ENCODE measurements at regions not wholly inside any gene's neighbourhood (a gene's known extent, or its start where the extent isn't known, plus 50 kb on each side); places are given as distances from the start of the nearest gene placed in this dataset.
A peak's percentile ranks its signal among the peaks of the same experiment; 100 is the strongest.

DNA sequence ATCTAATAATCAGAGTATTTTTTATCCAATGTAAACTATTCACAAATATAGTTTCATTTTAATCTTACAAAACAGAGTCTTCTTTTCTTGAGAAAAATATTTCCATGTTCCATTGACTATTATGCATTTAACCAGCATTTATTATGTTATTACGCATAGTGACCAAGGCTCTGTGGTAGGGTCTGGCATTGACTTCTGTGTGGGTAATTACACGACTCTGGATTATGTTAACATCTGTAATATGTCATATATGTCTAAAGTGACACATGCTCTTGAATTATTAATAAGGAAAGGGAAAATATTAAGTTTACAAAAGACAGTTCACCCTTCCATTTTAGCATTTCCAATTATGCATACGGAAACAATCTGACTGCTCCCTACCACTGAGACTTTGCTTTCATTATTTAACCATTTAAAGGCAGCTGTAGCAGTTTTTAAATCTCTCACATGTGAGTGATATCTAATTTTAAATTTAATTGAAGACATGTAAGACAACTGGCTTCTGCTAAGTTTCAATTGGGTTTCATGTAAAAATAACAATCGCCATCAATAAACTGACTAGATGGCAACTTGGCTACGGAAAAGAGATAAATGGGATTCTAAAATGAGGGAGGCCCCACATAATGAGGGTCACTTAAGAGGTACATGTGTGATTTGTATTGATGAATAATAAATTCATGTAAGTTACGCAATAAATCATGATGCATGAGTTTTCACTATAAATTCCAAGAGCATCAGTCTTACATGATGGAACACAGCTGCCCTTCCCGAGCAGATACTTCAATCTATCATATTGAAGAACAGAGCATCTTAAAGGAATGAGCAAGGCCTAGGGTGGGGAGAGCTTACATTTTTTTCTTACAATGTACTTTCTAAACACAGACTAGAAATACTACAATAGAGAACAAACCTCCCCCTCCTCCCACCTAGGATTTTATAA, 1056.8 kb downstream of the MAT2B start:
- Histone ChIP-seq H3K4me3 (ENCODE audit: insufficient read depth, low read depth, low read length) (no peak overlapping the region), H3K36me3 (replicated peaks; ENCODE audit: control insufficient read depth, insufficient read depth, low read length) (no peaks in the 10 kb centered on the region), H3K27me3 (ENCODE audit: control insufficient read depth, insufficient read depth, low read length) (no peaks in the 10 kb centered on the region)
- DNase-seq, result no peak

DNA sequence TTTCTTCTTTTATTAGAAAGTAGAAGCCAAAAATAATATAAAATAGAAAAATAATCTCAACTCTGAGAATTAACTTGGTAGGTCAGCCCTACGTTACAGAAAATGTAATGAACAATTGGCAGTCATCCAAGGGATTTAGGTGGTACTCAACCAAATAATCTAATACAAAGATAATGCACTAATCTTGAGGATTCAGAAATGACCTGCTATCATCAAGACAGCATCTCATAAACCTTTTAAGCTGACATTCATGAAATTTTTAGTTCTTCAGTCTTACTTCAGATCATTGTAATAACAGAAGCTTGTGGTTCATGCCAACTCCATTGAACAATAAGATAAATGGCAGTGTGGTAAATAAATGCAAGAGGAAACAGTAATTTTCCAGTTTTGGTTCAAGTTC, 1058.0 kb downstream of the MAT2B start:
- no peaks in the 10 kb centered on the region for H3K27me3 ChIP-seq (ENCODE audit: control insufficient read depth, insufficient read depth, low read length)
- DNase-seq, result no peak
- no peak overlapping the region for H3K4me3 ChIP-seq (ENCODE audit: insufficient read depth, low read depth, low read length)
- H3K36me3 ChIP-seq (replicated peaks; ENCODE audit: control insufficient read depth, insufficient read depth, low read length), result no peaks in the 10 kb centered on the region

DNA sequence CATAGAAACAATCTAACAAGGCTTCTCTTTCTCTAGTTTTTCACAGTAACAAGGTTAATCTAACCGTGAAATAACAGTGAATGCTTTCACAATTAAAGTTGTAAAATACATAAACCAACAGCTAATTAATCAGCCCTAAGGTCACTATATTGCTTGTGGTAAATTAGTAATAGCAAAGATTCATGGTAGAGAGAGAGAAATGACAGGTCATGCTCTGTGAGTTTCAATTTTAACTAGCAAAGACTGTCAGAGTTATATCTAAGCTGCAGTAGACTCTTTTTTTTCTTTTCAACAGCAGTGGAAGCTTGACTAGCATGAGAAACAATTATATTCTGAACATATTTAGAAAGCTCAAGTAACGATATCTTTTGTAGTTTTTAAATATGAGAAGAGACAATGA, 1068.0 kb downstream of the MAT2B start:
- Histone ChIP-seq H3K27me3 (ENCODE audit: control insufficient read depth, insufficient read depth, low read length) (no peaks in the 10 kb centered on the region), H3K4me3 (ENCODE audit: insufficient read depth, low read depth, low read length) (no peak overlapping the region), H3K36me3 (replicated peaks; ENCODE audit: control insufficient read depth, insufficient read depth, low read length) (no peaks in the 10 kb centered on the region)
- no peak for DNase-seq

DNA sequence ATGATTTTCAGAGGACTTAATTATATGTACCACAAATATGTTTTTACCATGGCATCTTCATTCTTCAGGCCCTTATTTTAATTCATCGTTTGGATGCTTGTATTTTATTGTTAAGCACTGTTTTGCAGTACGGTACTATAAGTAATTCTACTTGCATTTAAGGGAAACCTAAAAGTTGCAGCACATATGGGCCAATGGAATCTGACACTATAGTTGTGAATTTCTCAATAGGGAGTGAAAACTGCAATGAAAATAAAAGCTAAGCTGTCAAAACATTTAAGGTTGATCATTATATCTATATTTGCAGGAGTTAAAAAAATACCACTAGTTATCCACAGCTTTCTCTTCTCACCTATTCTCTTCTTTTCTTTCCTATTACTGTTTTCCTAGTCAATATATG, 1071.8 kb downstream of the MAT2B start:
- Histone ChIP-seq H3K27me3 (ENCODE audit: control insufficient read depth, insufficient read depth, low read length) (no peaks in the 10 kb centered on the region), H3K36me3 (replicated peaks; ENCODE audit: control insufficient read depth, insufficient read depth, low read length) (no peaks in the 10 kb centered on the region), H3K4me3 (ENCODE audit: insufficient read depth, low read depth, low read length) (no peak overlapping the region)
- no peak for DNase-seq

DNA sequence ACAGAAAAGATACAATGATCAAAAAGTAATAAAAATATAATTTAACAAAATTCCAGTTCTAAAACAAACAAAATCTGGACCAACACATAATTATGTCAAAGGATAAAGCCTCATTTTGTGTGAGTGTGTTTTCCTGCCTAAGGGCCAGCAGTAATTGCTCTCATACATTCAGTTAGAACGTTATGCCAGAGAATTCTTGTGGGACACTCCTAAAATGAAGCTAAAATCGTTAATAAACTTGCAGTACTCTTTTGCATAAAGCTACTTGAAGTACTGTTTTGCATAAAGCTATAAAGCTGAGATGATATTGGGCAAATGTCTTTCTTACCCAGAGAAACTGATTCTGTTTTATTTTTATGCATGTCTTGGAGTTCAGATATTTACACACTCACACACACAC, 1072.3 kb downstream of the MAT2B start:
- no peak for DNase-seq
- no peak overlapping the region for H3K4me3 ChIP-seq (ENCODE audit: insufficient read depth, low read depth, low read length)
- no peaks in the 10 kb centered on the region for H3K27me3 ChIP-seq (ENCODE audit: control insufficient read depth, insufficient read depth, low read length)
- H3K36me3 ChIP-seq (replicated peaks; ENCODE audit: control insufficient read depth, insufficient read depth, low read length), result no peaks in the 10 kb centered on the region

DNA sequence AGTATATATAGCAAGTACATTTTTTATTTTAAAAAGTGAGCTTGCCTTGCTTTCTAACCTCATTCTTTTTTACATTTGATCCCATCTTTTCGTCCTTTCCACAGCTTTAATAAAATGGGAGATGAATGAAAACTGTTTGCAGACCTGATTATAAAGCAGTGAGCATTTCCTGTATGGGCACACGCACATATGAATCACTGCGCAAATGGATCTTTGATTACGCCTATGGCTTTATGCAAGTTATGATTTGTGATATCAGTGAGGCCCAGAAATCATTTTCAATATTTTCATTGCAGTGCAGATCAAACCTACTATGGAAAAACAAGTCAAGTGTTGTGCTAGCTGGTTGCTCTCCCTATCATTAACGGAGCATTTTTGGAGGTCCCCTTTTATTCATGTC, 1073.0 kb downstream of the MAT2B start:
- no peaks in the 10 kb centered on the region for H3K36me3 ChIP-seq (replicated peaks; ENCODE audit: control insufficient read depth, insufficient read depth, low read length)
- H3K27me3 ChIP-seq (ENCODE audit: control insufficient read depth, insufficient read depth, low read length), result no peaks in the 10 kb centered on the region
- no peak overlapping the region for H3K4me3 ChIP-seq (ENCODE audit: insufficient read depth, low read depth, low read length)
- DNase-seq, result no peak

DNA sequence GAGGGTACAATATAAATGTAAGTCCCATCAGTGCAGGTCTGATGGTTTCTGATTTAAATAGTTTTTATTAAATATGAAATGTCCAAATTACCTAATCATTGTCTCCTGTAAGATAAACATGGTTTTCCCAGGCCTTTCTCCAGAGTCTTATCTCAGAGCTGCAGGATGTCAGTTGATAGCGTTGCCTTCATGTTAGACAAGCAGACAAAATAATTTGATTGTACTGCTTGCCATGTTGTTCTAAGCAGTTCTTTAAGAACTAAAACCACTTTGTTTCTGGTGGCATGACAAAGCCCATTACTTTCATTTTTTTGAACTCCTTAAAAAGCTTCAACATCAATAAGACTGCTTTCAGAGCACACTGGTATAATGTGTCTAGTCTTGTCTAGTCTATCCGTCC, 1073.5 kb downstream of the MAT2B start:
- DNase-seq, result no peak
- Histone ChIP-seq H3K27me3 (ENCODE audit: control insufficient read depth, insufficient read depth, low read length) (no peaks in the 10 kb centered on the region), H3K4me3 (ENCODE audit: insufficient read depth, low read depth, low read length) (no peak overlapping the region), H3K36me3 (replicated peaks; ENCODE audit: control insufficient read depth, insufficient read depth, low read length) (no peaks in the 10 kb centered on the region)

DNA sequence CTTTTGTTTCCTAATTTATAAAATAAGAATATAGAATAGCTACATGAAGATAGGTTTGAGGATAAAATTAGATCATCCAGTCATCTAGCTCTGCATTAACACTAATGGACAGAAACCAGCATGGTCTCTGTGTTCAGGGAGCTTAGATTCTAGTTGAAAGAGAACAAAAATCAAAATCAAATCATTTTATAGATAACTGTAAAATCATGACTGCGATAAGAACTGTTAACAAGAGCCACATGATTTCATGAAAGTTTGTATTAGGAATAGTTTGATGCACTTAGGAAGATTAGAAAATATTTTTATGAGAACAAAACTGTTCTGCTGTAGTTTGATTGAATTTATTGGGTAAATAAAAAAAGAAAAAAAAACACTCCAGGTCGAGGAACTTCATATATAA, 1074.7 kb downstream of the MAT2B start:
- DNase-seq, result no peak
- Histone ChIP-seq H3K36me3 (replicated peaks; ENCODE audit: control insufficient read depth, insufficient read depth, low read length) (no peaks in the 10 kb centered on the region), H3K4me3 (ENCODE audit: insufficient read depth, low read depth, low read length) (no peak overlapping the region), H3K27me3 (ENCODE audit: control insufficient read depth, insufficient read depth, low read length) (no peaks in the 10 kb centered on the region)

DNA sequence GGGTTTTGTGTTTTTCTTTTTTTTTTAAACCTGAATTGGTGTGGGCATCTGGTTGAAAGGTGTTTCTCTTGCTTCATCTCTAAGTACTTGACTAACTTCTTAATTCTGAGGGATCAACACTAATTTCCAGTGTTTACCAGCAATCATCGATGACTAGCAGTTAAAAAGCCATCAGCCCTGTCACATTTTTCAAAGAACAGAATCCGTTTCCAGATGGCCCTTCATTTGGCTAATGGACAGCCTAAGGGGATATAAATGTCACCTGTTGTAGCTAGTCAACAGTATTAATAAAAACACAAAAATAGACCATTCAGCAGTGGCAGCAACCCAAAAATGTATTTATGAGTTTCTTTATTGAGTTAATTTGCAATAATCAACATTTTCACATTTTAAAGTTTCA, 1076.5 kb downstream of the MAT2B start:
- Histone ChIP-seq H3K27me3 (ENCODE audit: control insufficient read depth, insufficient read depth, low read length) (no peaks in the 10 kb centered on the region), H3K36me3 (replicated peaks; ENCODE audit: control insufficient read depth, insufficient read depth, low read length) (no peaks in the 10 kb centered on the region)

DNA sequence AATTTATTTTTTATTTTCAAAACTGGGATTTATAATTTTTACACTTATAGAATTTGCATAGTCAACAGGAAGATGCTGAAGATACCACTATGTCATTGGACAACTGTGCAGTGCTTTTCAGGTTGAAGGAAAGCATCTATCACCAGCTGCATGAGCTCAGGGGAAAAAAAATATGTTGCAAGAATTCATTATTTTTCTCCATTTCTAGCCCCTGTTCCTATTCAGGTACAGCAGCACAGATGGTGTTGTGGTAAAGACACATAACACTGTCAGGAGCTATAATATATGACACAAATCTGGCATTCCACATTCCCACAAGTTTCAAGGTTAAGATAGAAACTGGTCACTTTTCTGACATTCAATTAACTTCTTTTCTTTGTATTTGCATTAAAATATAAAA, 1088.6 kb downstream of the MAT2B start:
- Histone ChIP-seq H3K4me3 (ENCODE audit: insufficient read depth, low read depth, low read length) (no peak overlapping the region), H3K36me3 (replicated peaks; ENCODE audit: control insufficient read depth, insufficient read depth, low read length) (no peaks in the 10 kb centered on the region), H3K27me3 (ENCODE audit: control insufficient read depth, insufficient read depth, low read length) (no peaks in the 10 kb centered on the region)
- DNase-seq, result no peak

More for the DNA sequence above, 1076.5 kb downstream of the MAT2B start:
- H3K4me3 ChIP-seq (ENCODE audit: insufficient read depth, low read depth, low read length), result no peak overlapping the region
- no peak for DNase-seq

DNA sequence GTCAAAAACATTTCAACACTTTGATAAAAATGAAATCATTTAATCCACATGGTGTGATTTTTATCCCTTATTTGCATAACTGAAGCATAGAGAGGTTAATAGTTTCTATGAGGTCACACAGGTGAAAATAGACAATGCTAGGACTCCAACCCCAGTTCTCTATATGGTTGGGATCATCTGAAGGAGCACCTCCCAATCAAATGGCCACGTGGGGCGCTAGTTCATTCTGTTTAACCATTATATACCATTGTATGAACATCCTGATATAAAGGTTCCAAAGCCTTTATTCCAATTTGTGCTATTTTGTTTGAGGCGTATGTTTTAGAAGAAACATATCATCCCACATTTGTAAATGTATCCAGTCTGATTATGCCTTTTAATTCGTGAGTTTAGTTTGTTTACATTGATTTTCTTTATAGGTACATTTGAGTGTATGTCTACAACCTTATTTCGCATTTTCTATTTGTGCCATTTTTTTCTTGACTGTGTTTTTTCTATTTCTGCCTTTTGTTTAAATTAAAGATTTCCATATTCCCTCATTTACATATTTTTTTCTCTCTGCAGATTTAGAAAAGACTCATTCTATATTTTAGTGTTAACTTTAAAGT, 1092.0 kb downstream of the MAT2B start:
- Histone ChIP-seq H3K27me3 (ENCODE audit: control insufficient read depth, insufficient read depth, low read length) (no peaks in the 10 kb centered on the region), H3K4me3 (ENCODE audit: insufficient read depth, low read depth, low read length) (no peak overlapping the region), H3K36me3 (replicated peaks; ENCODE audit: control insufficient read depth, insufficient read depth, low read length) (no peaks in the 10 kb centered on the region)
- DNase-seq, result peak; percentile 38

DNA sequence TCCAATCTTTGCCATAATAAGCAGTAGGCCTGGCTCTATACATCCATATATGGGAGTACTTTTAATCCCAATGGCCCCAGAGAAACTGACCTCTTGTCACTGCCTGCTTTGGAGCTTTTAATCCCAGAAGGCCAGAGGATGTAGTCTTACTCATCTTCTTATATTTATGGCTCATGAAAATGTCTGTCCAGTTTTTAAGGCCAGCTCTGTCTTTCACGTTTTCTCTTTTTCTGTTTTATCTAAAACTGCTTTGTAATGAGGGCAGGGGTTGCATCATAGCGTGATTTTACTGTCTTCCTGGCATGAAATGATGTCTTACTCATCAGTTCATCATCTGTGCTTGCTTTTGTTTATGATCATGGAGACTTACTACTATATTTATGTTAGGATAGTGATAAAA, 1094.9 kb downstream of the MAT2B start:
- H3K27me3 ChIP-seq (ENCODE audit: control insufficient read depth, insufficient read depth, low read length), result no peaks in the 10 kb centered on the region
- no peak overlapping the region for H3K4me3 ChIP-seq (ENCODE audit: insufficient read depth, low read depth, low read length)
- H3K36me3 ChIP-seq (replicated peaks; ENCODE audit: control insufficient read depth, insufficient read depth, low read length), result no peaks in the 10 kb centered on the region
- DNase-seq, result no peak

DNA sequence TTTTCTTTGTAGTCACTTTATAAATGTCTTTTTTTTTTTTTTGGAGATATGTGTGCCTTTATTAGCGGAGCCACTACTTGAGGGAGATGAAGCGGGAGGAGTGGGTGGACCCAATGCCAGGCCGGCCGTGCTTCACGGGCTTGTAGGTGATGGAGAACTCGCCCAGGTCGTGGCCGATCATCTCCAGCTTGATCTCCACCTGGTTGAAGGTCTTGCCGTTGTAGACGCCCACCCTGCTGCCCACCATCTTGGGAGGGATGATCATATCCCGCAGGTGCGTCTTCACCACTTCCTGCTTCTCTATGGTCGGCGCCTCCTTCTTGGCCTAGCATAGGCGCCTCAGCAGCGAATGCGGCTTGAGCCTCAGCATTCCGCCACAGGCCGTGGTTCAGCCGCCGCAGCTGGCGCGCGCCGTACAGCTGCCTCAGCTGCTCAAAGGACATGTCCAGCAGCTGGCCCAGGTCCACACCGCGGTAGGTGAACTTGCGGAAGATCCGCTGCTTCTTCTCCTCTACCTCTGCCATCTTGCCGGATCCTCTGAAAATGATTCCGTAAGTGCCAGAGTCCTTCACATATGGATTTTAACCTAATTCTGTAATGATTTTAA, 1095.6 kb downstream of the MAT2B start:
- no peak for DNase-seq
- Histone ChIP-seq H3K36me3 (replicated peaks; ENCODE audit: control insufficient read depth, insufficient read depth, low read length) (no peaks in the 10 kb centered on the region), H3K27me3 (ENCODE audit: control insufficient read depth, insufficient read depth, low read length) (no peaks in the 10 kb centered on the region), H3K4me3 (ENCODE audit: insufficient read depth, low read depth, low read length) (no peak overlapping the region)

DNA sequence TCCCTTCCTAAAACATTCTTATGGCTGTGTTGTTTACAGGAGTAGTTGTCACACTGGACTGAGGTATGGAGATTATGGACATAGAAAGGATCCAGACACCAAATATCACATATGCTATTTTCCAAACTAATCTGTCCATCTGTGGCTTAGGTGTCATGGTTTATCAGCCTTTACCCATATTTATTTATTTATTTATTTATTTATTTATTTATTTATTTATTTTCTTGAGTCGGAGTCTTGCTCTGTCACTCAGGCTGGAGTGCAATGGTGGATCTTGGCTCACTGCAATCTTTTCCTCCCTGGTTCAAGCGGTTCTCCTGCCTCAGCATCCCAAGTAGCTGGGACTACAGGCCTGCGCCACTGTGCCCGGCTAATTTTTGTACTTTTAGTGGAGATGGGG, 1103.1 kb downstream of the MAT2B start:
- H3K27me3 ChIP-seq (ENCODE audit: control insufficient read depth, insufficient read depth, low read length), result no peaks in the 10 kb centered on the region
- no peak overlapping the region for H3K4me3 ChIP-seq (ENCODE audit: insufficient read depth, low read depth, low read length)
- no peaks in the 10 kb centered on the region for H3K36me3 ChIP-seq (replicated peaks; ENCODE audit: control insufficient read depth, insufficient read depth, low read length)
- no peak for DNase-seq

DNA sequence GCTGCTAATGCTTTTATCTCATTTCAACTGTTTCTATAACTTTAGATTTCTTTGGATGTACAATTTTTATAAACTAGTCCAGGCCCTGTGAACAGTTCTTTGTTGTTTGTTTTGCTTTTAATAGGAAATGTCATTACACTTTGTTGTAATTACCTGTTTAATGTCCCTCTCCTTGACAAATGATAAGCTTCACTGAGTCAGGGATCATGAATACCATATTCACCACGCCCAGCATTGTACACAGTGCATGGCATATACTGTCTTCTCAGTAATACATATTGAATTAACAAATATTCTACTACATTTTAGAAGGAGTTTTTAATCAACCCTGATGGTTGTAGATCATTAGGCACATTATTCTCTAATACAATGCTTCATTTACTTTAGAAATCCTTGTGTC, 1105.0 kb downstream of the MAT2B start:
- Histone ChIP-seq H3K27me3 (ENCODE audit: control insufficient read depth, insufficient read depth, low read length) (no peaks in the 10 kb centered on the region), H3K4me3 (ENCODE audit: insufficient read depth, low read depth, low read length) (no peak overlapping the region), H3K36me3 (replicated peaks; ENCODE audit: control insufficient read depth, insufficient read depth, low read length) (no peaks in the 10 kb centered on the region)
- no peak for DNase-seq
